ENCODE measurements at regions not wholly inside any gene's neighbourhood (a gene's known extent, or its start where the extent isn't known, plus 50 kb on each side); places are given as distances from the start of the nearest gene placed in this dataset.
A peak's percentile ranks its signal among the peaks of the same experiment; 100 is the strongest.
"Not testable (repeated sequence)": the region's sequence is repeated elsewhere in the genome, so short reads cannot be mapped to it uniquely, and the experiment has no call there.

DNA sequence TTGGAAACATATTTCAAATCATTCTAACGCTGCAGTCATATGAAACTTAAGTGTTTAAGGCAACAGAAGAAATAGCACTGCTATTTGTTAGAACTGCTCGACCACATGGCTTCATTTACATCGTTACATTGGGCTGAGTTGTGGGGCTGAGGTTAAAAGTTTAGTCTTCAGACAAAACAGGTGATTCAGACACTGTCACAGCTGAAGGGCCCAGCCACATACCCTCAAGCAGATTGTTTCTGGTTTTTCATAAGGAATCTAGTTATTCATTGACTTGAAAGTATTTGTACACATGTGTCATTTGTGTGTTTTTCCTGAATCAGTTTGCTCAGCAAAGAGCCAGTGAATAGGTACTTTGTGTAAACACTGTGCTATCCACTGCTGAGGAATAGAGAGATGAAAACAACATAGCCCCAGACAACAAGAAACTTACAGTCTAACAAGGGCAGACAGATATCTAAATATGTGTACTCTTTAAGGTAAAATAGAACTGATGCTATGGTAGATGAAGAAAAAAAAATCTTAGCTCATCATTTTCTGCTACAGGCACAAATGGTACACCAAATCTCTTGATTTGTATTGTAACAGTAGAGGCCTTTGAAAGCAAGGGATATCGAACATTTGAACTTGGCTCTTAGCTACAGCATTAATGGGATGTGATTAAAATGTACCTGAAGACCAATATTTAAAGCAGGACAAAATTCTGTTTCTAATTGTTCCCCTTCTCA is 357.6 kb upstream of the RPS23 start:
- DNase-seq (ENCODE audit: low spot score) (no peak), ATAC-seq (ENCODE audit: low read depth) (peak; percentile 86)
- TF ChIP-seq, protein P1, sequence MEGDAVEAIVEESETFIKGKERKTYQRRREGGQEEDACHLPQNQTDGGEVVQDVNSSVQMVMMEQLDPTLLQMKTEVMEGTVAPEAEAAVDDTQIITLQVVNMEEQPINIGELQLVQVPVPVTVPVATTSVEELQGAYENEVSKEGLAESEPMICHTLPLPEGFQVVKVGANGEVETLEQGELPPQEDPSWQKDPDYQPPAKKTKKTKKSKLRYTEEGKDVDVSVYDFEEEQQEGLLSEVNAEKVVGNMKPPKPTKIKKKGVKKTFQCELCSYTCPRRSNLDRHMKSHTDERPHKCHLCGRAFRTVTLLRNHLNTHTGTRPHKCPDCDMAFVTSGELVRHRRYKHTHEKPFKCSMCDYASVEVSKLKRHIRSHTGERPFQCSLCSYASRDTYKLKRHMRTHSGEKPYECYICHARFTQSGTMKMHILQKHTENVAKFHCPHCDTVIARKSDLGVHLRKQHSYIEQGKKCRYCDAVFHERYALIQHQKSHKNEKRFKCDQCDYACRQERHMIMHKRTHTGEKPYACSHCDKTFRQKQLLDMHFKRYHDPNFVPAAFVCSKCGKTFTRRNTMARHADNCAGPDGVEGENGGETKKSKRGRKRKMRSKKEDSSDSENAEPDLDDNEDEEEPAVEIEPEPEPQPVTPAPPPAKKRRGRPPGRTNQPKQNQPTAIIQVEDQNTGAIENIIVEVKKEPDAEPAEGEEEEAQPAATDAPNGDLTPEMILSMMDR (IDR thresholded peaks at IDR 0.05; ENCODE audit: poor library complexity, severe bottlenecking): no peak
- no peaks in the 10 kb centered on the region for H3K9me3 ChIP-seq (ENCODE audit: severe bottlenecking)
- no peaks in the 10 kb centered on the region for H3K27me3 ChIP-seq (ENCODE audit: insufficient read depth, poor library complexity, severe bottlenecking)
- H3K4me1 ChIP-seq (ENCODE audit: insufficient read depth, poor library complexity, severe bottlenecking): peaks cover 17% of the 10 kb centered on the region
- H3K36me3 ChIP-seq (ENCODE audit: low read depth): no peaks in the 10 kb centered on the region
- no peak overlapping the region for H3K4me3 ChIP-seq (ENCODE audit: severe bottlenecking)
- H3K27ac ChIP-seq (ENCODE audit: poor library complexity, severe bottlenecking): peak overlapping the region; percentile 16

DNA sequence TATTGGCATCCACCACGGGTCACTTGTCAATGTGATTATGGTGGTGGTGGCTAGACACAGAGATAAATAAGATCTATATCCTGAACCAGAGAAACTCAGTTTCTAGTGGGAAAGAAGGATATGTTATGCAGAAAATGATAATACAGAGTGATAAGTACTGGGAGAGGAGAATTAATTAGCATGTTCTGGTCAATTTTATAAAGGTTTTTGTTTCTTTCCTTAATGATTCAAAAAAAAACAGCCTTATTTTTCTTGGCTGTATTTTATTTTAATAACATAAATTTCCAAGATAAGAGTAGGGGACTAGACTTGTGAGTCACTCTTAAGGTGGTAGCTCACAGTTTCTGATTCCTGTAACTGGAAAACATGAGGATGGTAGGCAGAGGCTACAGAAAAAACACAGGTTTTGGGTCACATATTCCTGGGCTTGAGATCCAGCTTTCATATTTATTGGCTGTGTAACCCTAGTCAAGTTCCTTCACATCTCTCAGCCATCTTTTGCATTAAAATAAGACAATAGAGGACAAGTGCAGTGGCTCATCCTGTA is 350.3 kb upstream of the RPS23 start:
- H3K36me3 ChIP-seq (ENCODE audit: low read depth): no peaks in the 10 kb centered on the region
- H3K4me1 ChIP-seq (ENCODE audit: insufficient read depth, poor library complexity, severe bottlenecking): peaks cover 3% of the 10 kb centered on the region
- no peak for DNase-seq (ENCODE audit: low spot score)
- H3K4me3 ChIP-seq (ENCODE audit: severe bottlenecking): no peak overlapping the region
- ATAC-seq (ENCODE audit: low read depth): no peak
- no peak overlapping the region for H3K27ac ChIP-seq (ENCODE audit: poor library complexity, severe bottlenecking)
- no peaks in the 10 kb centered on the region for H3K9me3 ChIP-seq (ENCODE audit: severe bottlenecking)
- TF ChIP-seq, protein P1 (IDR thresholded peaks at IDR 0.05; ENCODE audit: poor library complexity, severe bottlenecking): no peak
- no peaks in the 10 kb centered on the region for H3K27me3 ChIP-seq (ENCODE audit: insufficient read depth, poor library complexity, severe bottlenecking)

DNA sequence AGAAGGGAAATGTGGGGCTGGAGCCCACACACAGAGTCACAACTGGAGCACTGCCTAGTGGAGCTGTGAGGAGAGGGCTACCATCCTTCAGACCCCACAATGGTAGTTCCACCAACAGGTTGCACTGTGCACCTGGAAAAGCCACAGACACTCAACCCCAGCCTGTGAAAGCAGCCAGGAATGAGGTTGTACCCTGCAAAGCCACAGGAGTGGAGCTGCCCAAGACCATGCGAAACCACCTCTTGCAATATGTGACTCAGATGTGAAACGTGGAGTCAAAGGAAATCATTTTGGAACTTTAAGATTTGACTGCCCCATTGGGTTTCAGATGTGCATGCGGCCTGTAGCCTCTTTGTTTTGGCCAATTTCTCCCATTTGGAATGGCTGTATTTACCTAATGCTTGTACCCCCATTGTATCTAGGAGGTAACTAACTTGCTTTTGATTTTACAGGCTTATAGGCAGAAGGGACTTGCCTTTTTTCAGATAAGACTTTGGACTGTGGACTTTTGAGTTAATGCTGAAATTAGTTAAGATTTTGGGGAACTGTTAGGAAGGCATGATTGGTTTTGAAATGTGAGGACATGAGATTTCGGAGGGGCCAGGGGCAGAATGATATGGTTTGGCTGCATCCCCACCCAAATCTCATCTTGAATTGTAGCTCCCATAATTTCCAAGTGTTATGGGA is 348.9 kb upstream of the RPS23 start:
- not testable (repeated sequence) for H3K4me1 ChIP-seq (ENCODE audit: insufficient read depth, poor library complexity, severe bottlenecking); H3K36me3 ChIP-seq (ENCODE audit: low read depth); H3K27ac ChIP-seq (ENCODE audit: poor library complexity, severe bottlenecking); DNase-seq (ENCODE audit: low spot score); H3K27me3 ChIP-seq (ENCODE audit: insufficient read depth, poor library complexity, severe bottlenecking); H3K9me3 ChIP-seq (ENCODE audit: severe bottlenecking); H3K4me3 ChIP-seq (ENCODE audit: severe bottlenecking); ATAC-seq (ENCODE audit: low read depth)

DNA sequence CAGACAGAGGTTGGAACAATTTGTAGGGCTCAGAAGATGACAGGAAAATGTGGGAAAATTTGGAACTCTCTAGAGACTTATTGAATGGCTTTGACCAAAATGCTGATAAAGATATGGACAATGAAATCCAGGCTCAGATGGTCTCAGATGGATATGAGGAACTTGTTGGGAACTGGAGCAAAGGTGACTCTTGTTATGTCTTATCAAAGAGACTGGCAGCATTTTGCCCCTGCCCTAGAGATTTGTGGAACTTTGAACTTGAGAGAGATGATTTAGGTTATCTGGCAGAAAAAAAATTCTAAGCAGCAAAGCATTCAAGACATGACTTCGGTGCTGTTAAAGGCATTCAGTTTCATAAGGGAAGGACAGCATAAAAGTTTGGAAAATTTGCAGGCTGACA is 347.9 kb upstream of the RPS23 start:
- not testable (repeated sequence) for H3K27ac ChIP-seq (ENCODE audit: poor library complexity, severe bottlenecking); H3K27me3 ChIP-seq (ENCODE audit: insufficient read depth, poor library complexity, severe bottlenecking); ATAC-seq (ENCODE audit: low read depth); H3K9me3 ChIP-seq (ENCODE audit: severe bottlenecking); H3K4me3 ChIP-seq (ENCODE audit: severe bottlenecking); H3K36me3 ChIP-seq (ENCODE audit: low read depth); H3K4me1 ChIP-seq (ENCODE audit: insufficient read depth, poor library complexity, severe bottlenecking); DNase-seq (ENCODE audit: low spot score)

DNA sequence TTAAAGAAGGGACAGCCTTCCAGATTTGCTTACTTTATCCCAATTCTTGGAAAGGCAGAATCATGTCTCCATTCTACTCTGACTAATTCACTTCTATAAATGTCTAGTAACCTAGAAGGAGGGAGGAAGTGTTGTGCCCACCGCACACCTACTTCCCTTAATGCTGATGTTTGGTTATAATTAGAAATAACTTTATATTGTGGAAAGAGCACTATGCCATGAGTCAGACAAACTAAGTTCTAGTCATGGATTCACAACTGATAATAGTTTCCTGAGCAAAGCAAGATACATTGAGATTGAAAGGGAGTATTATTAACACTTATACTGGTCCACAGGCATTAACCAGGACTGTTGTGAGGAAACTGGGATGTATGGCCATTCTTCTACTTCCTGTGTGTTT is 345.9 kb upstream of the RPS23 start:
- H3K9me3 ChIP-seq (ENCODE audit: severe bottlenecking): no peaks in the 10 kb centered on the region
- H3K4me1 ChIP-seq (ENCODE audit: insufficient read depth, poor library complexity, severe bottlenecking): no peaks in the 10 kb centered on the region
- DNase-seq (ENCODE audit: low spot score): no peak
- no peak overlapping the region for H3K27ac ChIP-seq (ENCODE audit: poor library complexity, severe bottlenecking)
- TF ChIP-seq, protein P1 (IDR thresholded peaks at IDR 0.05; ENCODE audit: poor library complexity, severe bottlenecking): no peak
- no peak overlapping the region for H3K4me3 ChIP-seq (ENCODE audit: severe bottlenecking)
- H3K27me3 ChIP-seq (ENCODE audit: insufficient read depth, poor library complexity, severe bottlenecking): no peaks in the 10 kb centered on the region
- no peaks in the 10 kb centered on the region for H3K36me3 ChIP-seq (ENCODE audit: low read depth)
- no peak for ATAC-seq (ENCODE audit: low read depth)

Measured in RWPE2 (cell line).